PC-3 (cell line): ENCODE measurements at regions not wholly inside any gene's neighbourhood (a gene's known extent, or its start where the extent isn't known, plus 50 kb on each side); places are given as distances from the start of the nearest gene placed in this dataset.

Experiments used
- ATAC-seq: fragments of 200-7000 bp; cut with Tn5 transposase; 2 replicates; pipeline ENCODE4 v1.9.1; 2020; ENCODE audit warnings: mild to moderate bottlenecking, moderate library complexity
- BruUV-seq: library from RNA; stranded (reverse); fragments of 400-500 nt; replicated peaks from 2 replicates; lab custom pipeline; 2021; lab: Mats Ljungman, UMichigan
- CTCF ChIA-PET: fragments of 300-600 bp; sonication (Branson Sonifier 250); formaldehyde crosslinking; loops from one replicate; lab custom pipeline; 2022; ENCODE audit warnings: antibody characterized with exemption; lab: Charles Lee
- POLR2A ChIA-PET: fragments of 300-600 bp; sonication (Branson Sonifier 250); formaldehyde crosslinking; loops from one replicate; lab custom pipeline; 2022; ENCODE audit warnings: antibody characterized with exemption; ENCODE audit not compliant: unreplicated experiment; lab: Charles Lee
- DNase-seq: peaks from one replicate; pipeline ENCODE4 v3.0.0-alpha.2; 2015
- H2AFZ ChIP-seq: fragments of 300-600 bp; sonication (generic); 2 replicates; pipeline ENCODE4 v1.6.0; 2016; ENCODE audit warnings: antibody characterized with exemption, low read length
- H3F3A ChIP-seq: fragments of 300-600 bp; sonication (generic); one replicate; pipeline ENCODE4 v1.6.0; 2017; ENCODE audit warnings: antibody characterized with exemption, low read length, control low read depth, mild to moderate bottlenecking; ENCODE audit not compliant: unreplicated experiment
- H3K27ac ChIP-seq: fragments of 300-600 bp; sonication (generic); 2 replicates; pipeline ENCODE4 v1.5.1; 2016; ENCODE audit warnings: mild to moderate bottlenecking, low read length
- H3K27me3 ChIP-seq: fragments of 300-600 bp; sonication (generic); 2 replicates; pipeline ENCODE4 v1.6.1; 2016; ENCODE audit warnings: low read length, mixed read lengths
- H3K36me3 ChIP-seq: fragments of 300-600 bp; sonication (generic); 2 replicates; pipeline ENCODE4 v1.6.1; 2016; ENCODE audit warnings: low read depth, mixed run types, low read length, mixed read lengths
- H3K4me1 ChIP-seq: fragments of 300-600 bp; sonication (generic); 2 replicates; pipeline ENCODE4 v1.5.1; 2016; ENCODE audit warnings: low read length; ENCODE audit not compliant: insufficient read depth
- H3K4me2 ChIP-seq: fragments of 300-600 bp; sonication (generic); 2 replicates; pipeline ENCODE4 v1.6.0; 2016; ENCODE audit warnings: low read length
- H3K4me3 ChIP-seq: fragments of 300-600 bp; sonication (generic); 2 replicates; pipeline ENCODE4 v1.5.1; 2016; ENCODE audit warnings: mild to moderate bottlenecking, low read length, mixed read lengths
- H3K79me2 ChIP-seq: fragments of 300-600 bp; sonication (generic); 2 replicates; pipeline ENCODE4 v1.6.1; 2017; ENCODE audit warnings: low read length, mixed read lengths
- H3K9ac ChIP-seq: fragments of 300-600 bp; sonication (generic); 2 replicates; pipeline ENCODE4 v1.6.0; 2016; ENCODE audit warnings: mild to moderate bottlenecking, low read length
- H3K9me2 ChIP-seq: fragments of 300-600 bp; sonication (generic); replicated peaks from 2 replicates; pipeline ENCODE4 v1.6.1; 2016; ENCODE audit warnings: mixed run types, low read length, mixed read lengths
- H3K9me3 ChIP-seq: fragments of 300-600 bp; sonication (generic); 2 replicates; pipeline ENCODE4 v1.6.1; 2016; ENCODE audit warnings: low read length, mixed read lengths
- H4K20me1 ChIP-seq: fragments of 300-600 bp; sonication (generic); 2 replicates; pipeline ENCODE4 v1.6.1; 2016; ENCODE audit warnings: low read length, mixed read lengths
- EZH2 ChIP-seq: fragments of 300-600 bp; sonication (generic); IDR thresholded peaks from one replicate; pipeline ENCODE4 v1.6.1; 2017; ENCODE audit warnings: antibody characterized with exemption, mild to moderate bottlenecking, low read length; ENCODE audit not compliant: unreplicated experiment
- EZH2phosphoT487 ChIP-seq: fragments of 300-600 bp; sonication (generic); IDR thresholded peaks from 2 replicates; pipeline ENCODE4 v1.6.1; 2018; ENCODE audit warnings: mild to moderate bottlenecking, antibody characterized with exemption, low read length, borderline replicate concordance
- intact Hi-C: fragments of 100-400 bp; cut with micrococcal nuclease; formaldehyde crosslinking; loops from 2 replicates; pipeline ENCODE4 v1.9.0; 2023
- TF ChIP-seq, protein P1 (sequence below): fragments of 300-600 bp; sonication (generic); conservative IDR thresholded peaks from 2 replicates; pipeline ENCODE4 v1.5.1; 2017; ENCODE audit warnings: antibody characterized with exemption, low read depth, mild to moderate bottlenecking, low read length

DNA sequence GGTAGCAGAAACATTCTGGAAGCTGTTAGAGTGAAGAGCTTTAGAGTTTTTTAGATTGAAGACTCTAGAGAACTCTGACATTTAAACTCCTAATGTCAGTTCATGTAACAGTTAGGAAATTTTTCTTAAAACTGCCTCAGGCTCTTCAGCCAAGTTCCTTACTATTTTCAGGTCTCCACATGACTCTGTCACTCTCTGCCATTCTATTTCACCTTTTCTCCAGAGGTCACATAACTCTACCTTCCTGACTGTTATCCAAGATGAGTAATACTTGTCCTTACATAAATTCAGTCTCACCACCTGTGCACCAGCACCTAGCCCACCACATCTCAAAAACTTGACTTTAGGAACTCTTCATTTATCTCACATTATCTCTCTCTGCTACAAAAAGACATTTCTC is 347.1 kb upstream of the CA10 start:
- Histone ChIP-seq H3K27me3 (no peaks in the 10 kb centered on the region), H3K4me2 (no peak overlapping the region), H3K9me2 (no peaks in the 10 kb centered on the region), H3K27ac (no peak overlapping the region), H4K20me1 (no peaks in the 10 kb centered on the region), H3K9me3 (peaks cover 53% of the 10 kb centered on the region), H2AFZ (no peak overlapping the region), H3K36me3 (no peaks in the 10 kb centered on the region), H3K4me3 (no peak overlapping the region), H3F3A (no peaks in the 10 kb centered on the region), H3K9ac (no peak overlapping the region), H3K79me2 (no peaks in the 10 kb centered on the region), H3K4me1 (no peaks in the 10 kb centered on the region)
- DNase-seq (no peak), ATAC-seq (no peak)
- TF ChIP-seq EZH2, result no peak
- TF ChIP-seq, protein P1, sequence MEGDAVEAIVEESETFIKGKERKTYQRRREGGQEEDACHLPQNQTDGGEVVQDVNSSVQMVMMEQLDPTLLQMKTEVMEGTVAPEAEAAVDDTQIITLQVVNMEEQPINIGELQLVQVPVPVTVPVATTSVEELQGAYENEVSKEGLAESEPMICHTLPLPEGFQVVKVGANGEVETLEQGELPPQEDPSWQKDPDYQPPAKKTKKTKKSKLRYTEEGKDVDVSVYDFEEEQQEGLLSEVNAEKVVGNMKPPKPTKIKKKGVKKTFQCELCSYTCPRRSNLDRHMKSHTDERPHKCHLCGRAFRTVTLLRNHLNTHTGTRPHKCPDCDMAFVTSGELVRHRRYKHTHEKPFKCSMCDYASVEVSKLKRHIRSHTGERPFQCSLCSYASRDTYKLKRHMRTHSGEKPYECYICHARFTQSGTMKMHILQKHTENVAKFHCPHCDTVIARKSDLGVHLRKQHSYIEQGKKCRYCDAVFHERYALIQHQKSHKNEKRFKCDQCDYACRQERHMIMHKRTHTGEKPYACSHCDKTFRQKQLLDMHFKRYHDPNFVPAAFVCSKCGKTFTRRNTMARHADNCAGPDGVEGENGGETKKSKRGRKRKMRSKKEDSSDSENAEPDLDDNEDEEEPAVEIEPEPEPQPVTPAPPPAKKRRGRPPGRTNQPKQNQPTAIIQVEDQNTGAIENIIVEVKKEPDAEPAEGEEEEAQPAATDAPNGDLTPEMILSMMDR, result no peak
- TF ChIP-seq EZH2phosphoT487, result no peak
- no TSS peak for BruUV-seq
- ChIA-PET CTCF (no interaction called here), POLR2A (no interaction called here)
- intact Hi-C loops, result no loop called here

DNA sequence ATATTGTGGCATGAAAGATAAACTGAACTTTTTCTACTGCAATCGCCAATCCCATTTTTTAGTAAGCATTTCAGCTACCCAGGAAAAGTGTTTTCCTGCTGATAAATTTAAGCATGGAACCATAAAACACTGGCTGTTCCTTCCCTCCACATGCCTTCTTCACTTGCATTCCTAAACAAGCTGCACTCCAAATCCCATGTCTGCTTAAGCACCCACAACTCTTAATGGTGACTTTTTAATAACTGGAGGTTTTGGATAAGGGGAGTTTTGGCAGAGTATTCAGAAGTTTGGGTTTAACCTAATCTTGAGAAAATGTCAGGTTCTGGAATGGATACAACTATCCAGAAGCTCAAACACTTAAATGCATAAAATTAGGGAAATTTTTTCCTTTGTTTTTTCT is 345.6 kb upstream of the CA10 start:
- intact Hi-C loops, result no loop called here
- Histone ChIP-seq H4K20me1 (no peaks in the 10 kb centered on the region), H3K4me3 (no peak overlapping the region), H2AFZ (no peak overlapping the region), H3K4me1 (no peaks in the 10 kb centered on the region), H3K36me3 (no peaks in the 10 kb centered on the region), H3K27me3 (no peaks in the 10 kb centered on the region), H3K9ac (no peak overlapping the region), H3K9me2 (no peaks in the 10 kb centered on the region), H3F3A (no peaks in the 10 kb centered on the region), H3K4me2 (no peak overlapping the region), H3K9me3 (peaks cover 48% of the 10 kb centered on the region), H3K79me2 (no peaks in the 10 kb centered on the region), H3K27ac (no peak overlapping the region)
- no TSS peak for BruUV-seq
- no peak for DNase-seq
- no peak for ATAC-seq
- POLR2A ChIA-PET, result no interaction called here
- TF ChIP-seq EZH2, result no peak
- TF ChIP-seq, protein P1, result no peak
- TF ChIP-seq EZH2phosphoT487, result no peak
- CTCF ChIA-PET, result no interaction called here

DNA sequence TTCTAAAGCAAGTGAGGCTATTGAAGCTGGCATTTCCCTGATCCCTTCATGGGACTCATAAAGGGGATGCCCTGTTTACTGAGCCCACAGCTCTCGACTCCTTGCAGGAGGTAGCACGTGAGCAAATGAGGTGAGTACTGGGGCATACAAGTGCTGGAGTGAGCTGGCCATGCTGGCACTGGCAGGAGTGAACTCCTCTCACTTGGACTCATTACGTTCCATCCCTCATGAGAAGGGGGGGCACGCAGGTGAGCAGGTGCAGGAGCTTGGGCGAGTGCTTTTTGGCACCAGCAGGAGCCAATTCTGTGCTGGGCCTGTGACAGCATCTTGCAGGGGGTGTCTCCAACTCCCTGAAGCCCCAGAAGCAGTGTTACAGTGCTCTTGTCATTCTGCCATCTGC is 337.1 kb upstream of the CA10 start:
- H3F3A ChIP-seq, result no peaks in the 10 kb centered on the region
- no peaks in the 10 kb centered on the region for H3K36me3 ChIP-seq
- no peak overlapping the region for H3K27ac ChIP-seq
- no peak overlapping the region for H3K4me2 ChIP-seq
- H3K9me2 ChIP-seq, result no peaks in the 10 kb centered on the region
- TF ChIP-seq EZH2 (no peak), EZH2phosphoT487 (no peak)
- TF ChIP-seq, protein P1, result no peak
- H3K4me3 ChIP-seq, result no peak overlapping the region
- H3K9ac ChIP-seq, result no peak overlapping the region
- no peaks in the 10 kb centered on the region for H3K27me3 ChIP-seq
- no peaks in the 10 kb centered on the region for H4K20me1 ChIP-seq
- BruUV-seq, result no TSS peak
- H2AFZ ChIP-seq, result no peak overlapping the region
- H3K79me2 ChIP-seq, result no peaks in the 10 kb centered on the region
- ChIA-PET CTCF (no interaction called here), POLR2A (no interaction called here)
- DNase-seq (no peak), ATAC-seq (no peak)
- no peaks in the 10 kb centered on the region for H3K4me1 ChIP-seq
- intact Hi-C loops, result no loop called here
- peaks cover 32% of the 10 kb centered on the region for H3K9me3 ChIP-seq
